Uterus (tissue), 3 donors: ENCODE measurements at regions not wholly inside any gene's neighbourhood (a gene's known extent, or its start where the extent isn't known, plus 50 kb on each side); places are given as distances from the start of the nearest gene placed in this dataset.
A peak's percentile ranks its signal among the peaks of the same experiment; 100 is the strongest.
"Not testable (repeated sequence)": the region's sequence is repeated elsewhere in the genome, so short reads cannot be mapped to it uniquely, and the experiment has no call there.

Experiments used
- DNase-seq, 2 donors: peaks; one replicate each; pipeline ENCODE4 v3.0.0-alpha.2; 2019 to 2020
- H3K27ac ChIP-seq, 2 donors: fragments of 200-600 bp; sonication (generic); 1 replicate in 1 of 2; 2 replicates in 1 of 2; pipeline ENCODE4 v1.5.1; 2016 to 2018
- H3K27me3 ChIP-seq, 2 donors: fragments of 200-600 bp; sonication (generic); one replicate each; pipeline ENCODE4 v1.5.1; 2018 to 2019; ENCODE audit warnings: control low read depth in 1 of 2
- H3K36me3 ChIP-seq, 2 donors: fragments of 200-600 bp; sonication (generic); one replicate each; pipeline ENCODE4 v1.5.1; 2019; ENCODE audit warnings: control low read depth in 1 of 2
- H3K4me1 ChIP-seq, 2 donors: fragments of 200-600 bp; sonication (generic); one replicate each; pipeline ENCODE4 v1.5.1; 2018 to 2019; ENCODE audit warnings: control low read depth in 1 of 2
- H3K4me3 ChIP-seq, 2 donors: fragments of 200-600 bp; sonication (generic); 1 replicate in 1 of 2; 2 replicates in 1 of 2; pipeline ENCODE4 v1.5.1; 2018 to 2019; ENCODE audit warnings: mild to moderate bottlenecking in 1 of 2
- H3K9me3 ChIP-seq, 2 donors: fragments of 200-600 bp; sonication (generic); one replicate each; pipeline ENCODE4 v1.5.1; 2019; ENCODE audit warnings: control low read depth in 1 of 2
- POLR2A ChIP-seq, 2 donors: fragments of 450-650 bp; IDR thresholded peaks; one replicate each; pipeline ENCODE4 v1.6.1; 2016; ENCODE audit warnings: antibody characterized with exemption in 2 of 2, mild to moderate bottlenecking in 1 of 2, moderate library complexity in 1 of 2
- intact Hi-C: fragments of 100-400 bp; cut with DNase I; formaldehyde crosslinking; loops from one replicate; pipeline ENCODE4 v1.15.1; 2023; ENCODE audit warnings: low total_unique reads
- TF ChIP-seq, protein P1 (sequence below), 4 experiments: fragments of 200-600 bp in 2 of 4; fragments of 450-650 bp in 2 of 4; sonication (generic) in 2 of 4; IDR thresholded peaks; one replicate each; pipeline ENCODE4 v1.5.1; 2016 to 2019; ENCODE audit warnings: antibody characterized with exemption in 4 of 4, mild to moderate bottlenecking in 2 of 4, moderate library complexity in 1 of 4
- donor health status: DM: yes; HTN: yes; CAD: no.

DNA sequence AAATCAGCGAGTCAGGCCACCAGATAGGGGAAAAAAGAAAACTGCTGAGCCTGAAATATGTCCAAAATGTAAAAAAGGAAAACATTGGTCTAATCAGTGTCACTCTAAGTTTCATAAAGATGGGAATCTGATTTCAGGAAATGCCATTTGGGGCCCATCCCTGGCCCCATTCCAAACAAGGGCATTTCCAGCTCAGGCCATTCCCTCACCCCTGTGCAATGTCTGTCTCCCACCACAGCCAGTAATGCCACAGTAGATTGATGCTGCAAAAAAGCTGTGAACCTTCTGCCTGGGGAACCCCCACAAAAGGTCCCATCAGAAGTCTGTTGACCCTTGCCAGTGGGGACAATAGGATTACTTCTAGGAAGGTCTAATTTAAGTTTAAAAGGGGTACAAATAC lies 199.6 kb downstream of the YTHDC2 start:
- Histone ChIP-seq H3K27me3 (no peaks in the 10 kb centered on the region), H3K36me3 (no peaks in the 10 kb centered on the region), H3K9me3 (no peaks in the 10 kb centered on the region), H3K4me1 (no peaks in the 10 kb centered on the region), H3K27ac (no peak overlapping the region), H3K4me3 (no peak overlapping the region)
- TF ChIP-seq POLR2A (IDR thresholded peaks at IDR 0.05): no peak
- TF ChIP-seq, protein P1, sequence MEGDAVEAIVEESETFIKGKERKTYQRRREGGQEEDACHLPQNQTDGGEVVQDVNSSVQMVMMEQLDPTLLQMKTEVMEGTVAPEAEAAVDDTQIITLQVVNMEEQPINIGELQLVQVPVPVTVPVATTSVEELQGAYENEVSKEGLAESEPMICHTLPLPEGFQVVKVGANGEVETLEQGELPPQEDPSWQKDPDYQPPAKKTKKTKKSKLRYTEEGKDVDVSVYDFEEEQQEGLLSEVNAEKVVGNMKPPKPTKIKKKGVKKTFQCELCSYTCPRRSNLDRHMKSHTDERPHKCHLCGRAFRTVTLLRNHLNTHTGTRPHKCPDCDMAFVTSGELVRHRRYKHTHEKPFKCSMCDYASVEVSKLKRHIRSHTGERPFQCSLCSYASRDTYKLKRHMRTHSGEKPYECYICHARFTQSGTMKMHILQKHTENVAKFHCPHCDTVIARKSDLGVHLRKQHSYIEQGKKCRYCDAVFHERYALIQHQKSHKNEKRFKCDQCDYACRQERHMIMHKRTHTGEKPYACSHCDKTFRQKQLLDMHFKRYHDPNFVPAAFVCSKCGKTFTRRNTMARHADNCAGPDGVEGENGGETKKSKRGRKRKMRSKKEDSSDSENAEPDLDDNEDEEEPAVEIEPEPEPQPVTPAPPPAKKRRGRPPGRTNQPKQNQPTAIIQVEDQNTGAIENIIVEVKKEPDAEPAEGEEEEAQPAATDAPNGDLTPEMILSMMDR (IDR thresholded peaks at IDR 0.05): no peak
- intact Hi-C loops: no loop called here
- no peak for DNase-seq

DNA sequence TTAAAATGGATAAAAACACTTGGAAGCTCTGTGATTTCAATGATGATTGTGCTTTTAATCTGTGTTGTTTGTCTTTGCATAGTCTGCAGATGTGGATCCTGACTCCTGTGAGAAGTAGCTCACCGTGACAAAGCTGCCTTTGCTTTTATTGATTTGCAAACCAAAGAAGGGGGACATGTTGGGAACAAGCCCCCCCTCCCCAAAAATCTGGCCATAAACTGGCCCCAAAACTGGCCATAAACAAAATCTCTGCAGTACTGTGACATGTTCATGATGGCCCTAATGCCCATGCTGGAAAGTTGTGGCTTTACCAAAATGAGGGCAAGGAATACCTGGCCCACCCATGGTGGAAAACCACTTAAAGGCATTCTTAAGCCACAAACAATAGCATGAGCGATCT lies 202.4 kb downstream of the YTHDC2 start:
- H3K9me3 ChIP-seq, H3K4me3 ChIP-seq, DNase-seq, H3K4me1 ChIP-seq, intact Hi-C loops, H3K27me3 ChIP-seq, H3K36me3 ChIP-seq, H3K27ac ChIP-seq: not testable (repeated sequence)

GRCh38 chr5:113719549-113719948 lies 206.1 kb downstream of the YTHDC2 start:
- H3K27me3 ChIP-seq: no peaks in the 10 kb centered on the region
- H3K36me3 ChIP-seq: no peaks in the 10 kb centered on the region
- no peak for DNase-seq
- H3K4me1 ChIP-seq: no peaks in the 10 kb centered on the region
- TF ChIP-seq POLR2A (IDR thresholded peaks at IDR 0.05): no peak
- TF ChIP-seq, protein P1 (IDR thresholded peaks at IDR 0.05): no peak
- H3K27ac ChIP-seq: no peak overlapping the region
- intact Hi-C loops: no loop called here
- H3K9me3 ChIP-seq: no peaks in the 10 kb centered on the region
- H3K4me3 ChIP-seq: no peak overlapping the region

GRCh38 chr5:113721171-113721570 lies 207.7 kb downstream of the YTHDC2 start:
- Histone ChIP-seq H3K27ac (no peak overlapping the region), H3K4me3 (no peak overlapping the region), H3K36me3 (no peaks in the 10 kb centered on the region), H3K4me1 (no peaks in the 10 kb centered on the region), H3K27me3 (no peaks in the 10 kb centered on the region), H3K9me3 (no peaks in the 10 kb centered on the region)
- intact Hi-C loops: no loop called here
- TF ChIP-seq POLR2A (IDR thresholded peaks at IDR 0.05): no peak
- DNase-seq: no peak

DNA sequence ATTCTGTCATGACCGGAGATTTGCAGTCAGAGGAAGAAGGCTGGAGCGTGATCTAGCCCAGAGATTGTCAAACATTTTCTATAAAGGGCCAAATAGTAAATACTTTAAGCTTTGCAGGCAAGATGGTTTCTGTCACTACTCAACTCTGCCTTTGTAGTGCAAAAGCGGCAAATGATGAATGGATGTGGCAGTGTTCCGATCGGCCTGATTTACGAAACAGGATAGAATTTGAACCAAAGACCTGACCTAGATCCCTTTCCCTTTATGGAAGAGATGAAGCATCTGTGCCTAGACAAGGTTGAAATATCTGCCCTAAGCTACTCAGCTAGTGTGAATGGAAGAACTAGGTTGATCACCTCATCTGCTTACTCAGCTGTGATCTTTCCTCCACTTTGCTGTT lies 209.5 kb downstream of the YTHDC2 start:
- Histone ChIP-seq H3K27ac (no peak overlapping the region), H3K36me3 (no peaks in the 10 kb centered on the region), H3K27me3 (no peaks in the 10 kb centered on the region), H3K4me3 (no peak overlapping the region), H3K9me3 (no peaks in the 10 kb centered on the region), H3K4me1 (no peaks in the 10 kb centered on the region)
- DNase-seq: peak in 1 of 2 donors; percentile 19
- TF ChIP-seq, protein P1 (IDR thresholded peaks at IDR 0.05): no peak
- intact Hi-C loops: no loop called here

DNA sequence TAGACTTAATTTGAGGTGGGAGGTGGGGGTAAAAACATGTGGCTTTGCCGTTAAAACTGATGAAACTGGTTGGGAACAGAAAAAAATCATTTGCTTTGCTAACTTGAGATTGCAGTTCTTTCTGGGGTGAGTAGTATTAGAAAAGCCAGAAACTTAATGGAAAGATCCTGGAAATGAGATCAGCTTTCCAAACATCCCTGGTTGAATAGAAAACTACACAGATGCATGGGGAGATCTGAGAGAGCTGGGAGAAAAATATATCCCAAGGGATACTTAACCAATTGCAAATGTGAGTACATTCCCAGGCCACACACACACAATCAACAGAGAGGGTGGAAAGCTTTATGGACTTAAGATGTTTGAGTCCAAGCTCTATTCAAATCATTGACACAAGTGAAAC lies 222.3 kb downstream of the YTHDC2 start:
- TF ChIP-seq POLR2A (IDR thresholded peaks at IDR 0.05): no peak
- TF ChIP-seq, protein P1 (IDR thresholded peaks at IDR 0.05): no peak
- no peak overlapping the region for H3K27ac ChIP-seq
- H3K36me3 ChIP-seq: no peaks in the 10 kb centered on the region
- H3K4me3 ChIP-seq: no peak overlapping the region
- no peak for DNase-seq
- intact Hi-C loops: no loop called here
- no peaks in the 10 kb centered on the region for H3K4me1 ChIP-seq
- H3K9me3 ChIP-seq: no peaks in the 10 kb centered on the region
- H3K27me3 ChIP-seq: no peaks in the 10 kb centered on the region
